NCI-H1436 treated with DMSO at 0.1 percent for 48 hours (cell line): ENCODE measurements at regions not wholly inside any gene's neighbourhood (a gene's known extent, or its start where the extent isn't known, plus 50 kb on each side); places are given as distances from the start of the nearest gene placed in this dataset.
"Not testable (repeated sequence)": the region's sequence is repeated elsewhere in the genome, so short reads cannot be mapped to it uniquely, and the experiment has no call there.

Source experiments
- DNase-seq: peaks from one replicate; lab custom pipeline; 2025; lab: John Stamatoyannopoulos, UW

- no peak for DNase-seq
Measured at GRCh38 chr6:67897998-67898607, 737.0 kb upstream of the ADGRB3 start.

GRCh38 chr6:67896476-67896875 lies 738.6 kb upstream of the ADGRB3 start:
- no peak for DNase-seq

GRCh38 chr6:67889682-67889995 lies 745.4 kb upstream of the ADGRB3 start:
- no peak for DNase-seq

- no peak for DNase-seq
Measured at GRCh38 chr6:67888886-67889681, 746.0 kb upstream of the ADGRB3 start.

- no peak for DNase-seq
Measured at GRCh38 chr6:67888546-67888885, 746.6 kb upstream of the ADGRB3 start.

GRCh38 chr6:67887747-67888545 lies 747.1 kb upstream of the ADGRB3 start:
- DNase-seq, result no peak

- DNase-seq, result no peak
Measured at GRCh38 chr6:67887419-67887746, 747.7 kb upstream of the ADGRB3 start.

- no peak for DNase-seq
Measured at GRCh38 chr6:67886840-67887292, 748.2 kb upstream of the ADGRB3 start.

- no peak for DNase-seq
Measured at GRCh38 chr6:67886036-67886707, 748.9 kb upstream of the ADGRB3 start.

GRCh38 chr6:67885081-67886033 lies 749.7 kb upstream of the ADGRB3 start:
- no peak for DNase-seq

GRCh38 chr6:67884442-67884841 lies 750.6 kb upstream of the ADGRB3 start:
- no peak for DNase-seq

GRCh38 chr6:67883500-67884366 lies 751.3 kb upstream of the ADGRB3 start:
- DNase-seq, result no peak

- DNase-seq, result no peak
Measured at GRCh38 chr6:67882436-67883311, 752.4 kb upstream of the ADGRB3 start.

- DNase-seq, result no peak
Measured at GRCh38 chr6:67881706-67882065, 753.4 kb upstream of the ADGRB3 start.

GRCh38 chr6:67880939-67881705 lies 754.0 kb upstream of the ADGRB3 start:
- DNase-seq, result no peak

- DNase-seq, result not testable (repeated sequence)
Measured at GRCh38 chr6:67880343-67880742, 754.7 kb upstream of the ADGRB3 start.

GRCh38 chr6:67879928-67880327 lies 755.2 kb upstream of the ADGRB3 start:
- DNase-seq, result not testable (repeated sequence)

- not testable (repeated sequence) for DNase-seq
Measured at GRCh38 chr6:67879105-67879904, 755.8 kb upstream of the ADGRB3 start.
